Lower leg skin (tissue), 4 donors: ENCODE measurements at regions not wholly inside any gene's neighbourhood (a gene's known extent, or its start where the extent isn't known, plus 50 kb on each side); places are given as distances from the start of the nearest gene placed in this dataset.

Experiments used
- DNase-seq, 2 donors: peaks; one replicate each; pipeline ENCODE4 v3.0.0-alpha.2; 2019; ENCODE audit warnings: low spot score in 2 of 2
- H3K4me3 ChIP-seq: fragments of 200-600 bp; sonication (generic); 2 replicates; pipeline ENCODE4 v1.5.1; 2017; ENCODE audit warnings: mild to moderate bottlenecking, low read depth; ENCODE audit not compliant: poor library complexity, severe bottlenecking
- CTCF ChIP-seq, 3 donors: fragments of 450-650 bp; IDR thresholded peaks; one replicate each; pipeline ENCODE4 v1.5.1; 2016; ENCODE audit warnings: antibody characterized with exemption in 3 of 3, mild to moderate bottlenecking in 3 of 3, moderate library complexity in 2 of 3
- POLR2A ChIP-seq, 2 donors: fragments of 450-650 bp; IDR thresholded peaks; one replicate each; pipeline ENCODE4 v1.6.1; 2016 to 2017; ENCODE audit warnings: antibody characterized with exemption in 2 of 2, mild to moderate bottlenecking in 1 of 2, moderate library complexity in 1 of 2
- WGBS, 2 donors: methylation state at CpG; one replicate each; pipeline ENCODE4 v1.1.5; 2018; 5-methylcytosine and 5-hydroxymethylcytosine counted together
- intact Hi-C: fragments of 100-400 bp; cut with DNase I; formaldehyde crosslinking; loops from one replicate; pipeline ENCODE4 v1.15.0; 2023; ENCODE audit warnings: low total_unique reads

- H3K4me3 ChIP-seq = no peak overlapping the region
- DNase-seq = no peak
- 23 to 25% methylated on average over 3 of the region's 3 CpGs for WGBS, 2 donors
- no peak for TF ChIP-seq CTCF (IDR thresholded peaks at IDR 0.05)
- no peak for TF ChIP-seq POLR2A (IDR thresholded peaks at IDR 0.05)
- intact Hi-C loops = no loop called here
Measured at GRCh38 chr1:198903203-198903602, 264.4 kb downstream of the PTPRC start.

- H3K4me3 ChIP-seq = no peak overlapping the region
- no peak for DNase-seq
- 49% methylated on average over 3 of the region's 3 CpGs for WGBS, 2 donors
- TF ChIP-seq CTCF (IDR thresholded peaks at IDR 0.05) (no peak), POLR2A (IDR thresholded peaks at IDR 0.05) (no peak)
- intact Hi-C loops = no loop called here
Measured at GRCh38 chr1:198903621-198904020, 264.8 kb downstream of the PTPRC start.

GRCh38 chr1:198904321-198904720, 265.5 kb downstream of the PTPRC start:
- no peak for DNase-seq
- no peak overlapping the region for H3K4me3 ChIP-seq
- intact Hi-C loops = no loop called here
- WGBS, 2 donors = 57 to 60% methylated on average over 2 of the region's 2 CpGs
- TF ChIP-seq POLR2A (IDR thresholded peaks at IDR 0.05) (no peak), CTCF (IDR thresholded peaks at IDR 0.05) (no peak)

- 84 to 86% methylated on average over 4 of the region's 4 CpGs for WGBS, 2 donors
- DNase-seq = no peak
- no peak overlapping the region for H3K4me3 ChIP-seq
- TF ChIP-seq POLR2A (IDR thresholded peaks at IDR 0.05) (no peak), CTCF (IDR thresholded peaks at IDR 0.05) (no peak)
- intact Hi-C loops = no loop called here
Measured at GRCh38 chr1:198906739-198907422, 268.0 kb downstream of the PTPRC start.

GRCh38 chr1:198907423-198907746, 268.5 kb downstream of the PTPRC start:
- H3K4me3 ChIP-seq = no peak overlapping the region
- 80 to 83% methylated on average over 3 of the region's 3 CpGs for WGBS, 2 donors
- DNase-seq = no peak
- no peak for TF ChIP-seq CTCF (IDR thresholded peaks at IDR 0.05)
- no peak for TF ChIP-seq POLR2A (IDR thresholded peaks at IDR 0.05)
- intact Hi-C loops = no loop called here

GRCh38 chr1:198908995-198909394, 270.2 kb downstream of the PTPRC start:
- DNase-seq = no peak
- H3K4me3 ChIP-seq = no peak overlapping the region
- intact Hi-C loops = no loop called here
- no peak for TF ChIP-seq POLR2A (IDR thresholded peaks at IDR 0.05)
- TF ChIP-seq CTCF (IDR thresholded peaks at IDR 0.05) = no peak
- WGBS, 2 donors = 58 to 68% methylated on average over 3 of the region's 3 CpGs
